Tibial artery (tissue), 4 donors: ENCODE measurements at regions not wholly inside any gene's neighbourhood (a gene's known extent, or its start where the extent isn't known, plus 50 kb on each side); places are given as distances from the start of the nearest gene placed in this dataset.

Source experiments
- DNase-seq, 2 donors: peaks; one replicate each; pipeline ENCODE4 v3.0.0-alpha.2; 2019
- H3K27ac ChIP-seq, 2 donors: fragments of 200-600 bp; sonication (generic) in 1 of 2; 1 replicate in 1 of 2; 2 replicates in 1 of 2; pipeline ENCODE4 v1.5.1; 2018 to 2019; ENCODE audit warnings: mild to moderate bottlenecking in 1 of 2
- H3K27me3 ChIP-seq, 2 donors: fragments of 200-600 bp; sonication (generic) in 1 of 2; one replicate each; pipeline versions ENCODE4 v1.5.1 to v1.6.0; 2016 to 2019
- H3K36me3 ChIP-seq, 3 donors: fragments of 200-600 bp; sonication (generic) in 2 of 3; one replicate each; pipeline ENCODE4 v1.5.1; 2016 to 2019; ENCODE audit warnings: mild to moderate bottlenecking in 2 of 3
- H3K4me1 ChIP-seq, 4 donors: fragments of 200-600 bp; sonication (generic) in 2 of 4; 1 replicate in 3 of 4; 2 replicates in 1 of 4; pipeline ENCODE4 v1.5.1; 2016 to 2019
- H3K4me3 ChIP-seq, 2 donors: fragments of 200-600 bp; sonication (generic) in 1 of 2; 1 replicate in 1 of 2; 2 replicates in 1 of 2; pipeline ENCODE4 v1.5.1; 2018 to 2019; ENCODE audit warnings: mild to moderate bottlenecking in 2 of 2
- H3K9me3 ChIP-seq, 3 donors: fragments of 200-600 bp; sonication (generic) in 1 of 3; one replicate each; pipeline ENCODE4 v1.5.1; 2016 to 2019
- CTCF ChIP-seq, 2 experiments: fragments of 200-600 bp in 1 of 2; fragments of 450-650 bp in 1 of 2; IDR thresholded peaks; one replicate each; pipeline ENCODE4 v1.5.1; 2017 to 2019; ENCODE audit warnings: antibody characterized with exemption in 2 of 2, mild to moderate bottlenecking in 1 of 2, moderate library complexity in 1 of 2
- intact Hi-C: fragments of 100-400 bp; cut with DNase I; formaldehyde crosslinking; loops from one replicate; pipeline ENCODE4 v1.15.0; 2023; ENCODE audit warnings: low total_unique reads

DNA sequence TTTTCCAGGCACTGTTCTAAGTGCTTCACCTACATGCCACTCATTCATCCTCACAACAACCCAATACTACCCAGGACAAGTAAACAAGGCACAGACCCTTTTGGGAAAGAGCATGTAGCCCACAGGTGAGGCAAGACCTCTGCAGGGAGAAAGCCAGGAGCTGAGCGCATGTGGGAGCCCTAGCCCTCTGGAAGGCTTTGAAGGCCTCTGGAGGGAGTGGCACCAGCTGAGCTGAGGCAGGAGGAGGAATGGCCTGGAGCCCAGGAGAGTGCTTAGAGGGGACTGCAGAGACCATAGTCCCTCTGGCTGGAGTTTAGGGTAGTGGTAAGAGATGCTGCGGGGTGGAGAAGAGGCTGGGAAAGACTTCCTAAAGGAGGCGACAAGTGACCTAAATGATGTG is 516.5 kb downstream of the FUT8 start:
- H3K36me3 ChIP-seq: no peaks in the 10 kb centered on the region
- no peaks in the 10 kb centered on the region for H3K9me3 ChIP-seq
- H3K4me1 ChIP-seq: no peaks in the 10 kb centered on the region
- intact Hi-C loops: no loop called here
- no peak overlapping the region for H3K27ac ChIP-seq
- H3K4me3 ChIP-seq: no peak overlapping the region
- TF ChIP-seq CTCF (IDR thresholded peaks at IDR 0.05): no peak
- H3K27me3 ChIP-seq: no peaks in the 10 kb centered on the region
- DNase-seq: no peak

GRCh38 chr14:65933400-65934069 is 521.0 kb downstream of the FUT8 start:
- DNase-seq: no peak
- H3K27me3 ChIP-seq: no peaks in the 10 kb centered on the region
- no peak overlapping the region for H3K27ac ChIP-seq
- H3K4me3 ChIP-seq: no peak overlapping the region
- H3K36me3 ChIP-seq: no peaks in the 10 kb centered on the region
- H3K4me1 ChIP-seq: no peaks in the 10 kb centered on the region
- TF ChIP-seq CTCF (IDR thresholded peaks at IDR 0.05): no peak
- no peaks in the 10 kb centered on the region for H3K9me3 ChIP-seq
- intact Hi-C loops: no loop called here

- Histone ChIP-seq H3K9me3 (no peaks in the 10 kb centered on the region), H3K27ac (no peak overlapping the region), H3K4me3 (no peak overlapping the region), H3K27me3 (no peaks in the 10 kb centered on the region), H3K4me1 (no peaks in the 10 kb centered on the region), H3K36me3 (no peaks in the 10 kb centered on the region)
- intact Hi-C loops: no loop called here
- DNase-seq: no peak
- no peak for TF ChIP-seq CTCF (IDR thresholded peaks at IDR 0.05)
These were observed 521.5 kb downstream of the FUT8 start for GRCh38 chr14:65934070-65934435.

- no peak overlapping the region for H3K27ac ChIP-seq
These were observed 523.9 kb downstream of the FUT8 start for GRCh38 chr14:65936342-65936975.

GRCh38 chr14:65937079-65937959 is 524.8 kb downstream of the FUT8 start:
- Histone ChIP-seq H3K36me3 (no peaks in the 10 kb centered on the region), H3K9me3 (no peaks in the 10 kb centered on the region), H3K4me1 (no peaks in the 10 kb centered on the region), H3K27me3 (no peaks in the 10 kb centered on the region), H3K27ac (no peak overlapping the region), H3K4me3 (no peak overlapping the region)
- no peak for TF ChIP-seq CTCF (IDR thresholded peaks at IDR 0.05)
- no peak for DNase-seq
- intact Hi-C loops: no loop called here

More at GRCh38 chr14:65936342-65936975, 523.9 kb downstream of the FUT8 start:
- DNase-seq: no peak
- no peak for TF ChIP-seq CTCF (IDR thresholded peaks at IDR 0.05)
- Histone ChIP-seq H3K4me1 (no peaks in the 10 kb centered on the region), H3K9me3 (no peaks in the 10 kb centered on the region), H3K4me3 (no peak overlapping the region), H3K36me3 (no peaks in the 10 kb centered on the region), H3K27me3 (no peaks in the 10 kb centered on the region)
- intact Hi-C loops: no loop called here
